Suprapubic skin (tissue), 3 donors: ENCODE measurements at regions not wholly inside any gene's neighbourhood (a gene's known extent, or its start where the extent isn't known, plus 50 kb on each side); places are given as distances from the start of the nearest gene placed in this dataset.

Source experiments
- EP300 ChIP-seq: sonication (generic); formaldehyde crosslinking; IDR thresholded peaks from one replicate; pipeline ENCODE4 v1.6.1; 2017; ENCODE audit warnings: antibody characterized with exemption
- POLR2A ChIP-seq, 2 donors: fragments of 450-650 bp; IDR thresholded peaks; one replicate each; pipeline ENCODE4 v1.6.1; 2017; ENCODE audit warnings: antibody characterized with exemption in 2 of 2, mild to moderate bottlenecking in 2 of 2, moderate library complexity in 2 of 2
- TF ChIP-seq, protein P1 (sequence below), 2 donors: fragments of 200-600 bp in 1 of 2; fragments of 450-650 bp in 1 of 2; sonication (generic) in 1 of 2; IDR thresholded peaks; one replicate each; pipeline ENCODE4 v1.5.1; 2016 to 2019; ENCODE audit warnings: antibody characterized with exemption in 2 of 2, mild to moderate bottlenecking in 1 of 2, moderate library complexity in 1 of 2

DNA sequence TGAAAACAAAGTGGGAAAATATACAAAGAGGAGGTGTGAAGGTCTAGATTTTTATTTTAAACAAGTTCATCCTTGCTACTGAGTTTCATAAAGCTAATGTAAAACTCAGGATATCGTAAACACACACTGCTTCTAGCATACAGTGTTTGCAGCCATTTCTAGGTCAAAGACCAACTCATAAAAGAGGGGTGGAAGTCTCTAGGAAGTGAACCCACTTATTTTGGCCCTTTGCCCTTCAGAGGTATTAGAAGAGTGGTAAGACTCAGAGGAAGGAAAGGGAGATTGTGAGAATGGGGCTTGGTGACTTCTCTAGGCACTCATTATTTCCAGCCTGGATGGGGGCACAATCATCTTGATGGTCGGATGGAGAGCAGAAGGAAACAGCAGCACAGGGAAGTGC is 91.2 kb downstream of the TNFSF18 start:
- TF ChIP-seq, protein P1, sequence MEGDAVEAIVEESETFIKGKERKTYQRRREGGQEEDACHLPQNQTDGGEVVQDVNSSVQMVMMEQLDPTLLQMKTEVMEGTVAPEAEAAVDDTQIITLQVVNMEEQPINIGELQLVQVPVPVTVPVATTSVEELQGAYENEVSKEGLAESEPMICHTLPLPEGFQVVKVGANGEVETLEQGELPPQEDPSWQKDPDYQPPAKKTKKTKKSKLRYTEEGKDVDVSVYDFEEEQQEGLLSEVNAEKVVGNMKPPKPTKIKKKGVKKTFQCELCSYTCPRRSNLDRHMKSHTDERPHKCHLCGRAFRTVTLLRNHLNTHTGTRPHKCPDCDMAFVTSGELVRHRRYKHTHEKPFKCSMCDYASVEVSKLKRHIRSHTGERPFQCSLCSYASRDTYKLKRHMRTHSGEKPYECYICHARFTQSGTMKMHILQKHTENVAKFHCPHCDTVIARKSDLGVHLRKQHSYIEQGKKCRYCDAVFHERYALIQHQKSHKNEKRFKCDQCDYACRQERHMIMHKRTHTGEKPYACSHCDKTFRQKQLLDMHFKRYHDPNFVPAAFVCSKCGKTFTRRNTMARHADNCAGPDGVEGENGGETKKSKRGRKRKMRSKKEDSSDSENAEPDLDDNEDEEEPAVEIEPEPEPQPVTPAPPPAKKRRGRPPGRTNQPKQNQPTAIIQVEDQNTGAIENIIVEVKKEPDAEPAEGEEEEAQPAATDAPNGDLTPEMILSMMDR (IDR thresholded peaks at IDR 0.05): no peak
- TF ChIP-seq POLR2A (IDR thresholded peaks at IDR 0.05) (no peak), EP300 (no peak)
